A549 (cell line): ENCODE measurements at regions not wholly inside any gene's neighbourhood (a gene's known extent, or its start where the extent isn't known, plus 50 kb on each side); places are given as distances from the start of the nearest gene placed in this dataset.

Experiments
- CBX8 ChIP-seq: fragments of 200-600 bp; sonication (generic); IDR thresholded peaks from 2 replicates; pipeline ENCODE4 v1.6.1; 2016
- CTCF ChIP-seq: fragments of >200 bp; sonication (Bioruptor Twin); formaldehyde crosslinking; IDR thresholded peaks from 3 replicates; pipeline ENCODE4 v1.5.1; 2016
- EP300 ChIP-seq, 2 experiments: fragments of >200 bp; sonication (Bioruptor Twin); formaldehyde crosslinking; IDR thresholded peaks; 2 replicates in 1 of 2; 3 replicates in 1 of 2; pipeline ENCODE4 v1.6.1; 2016 to 2017
- MYC ChIP-seq: IDR thresholded peaks from 2 replicates; pipeline ENCODE4 v1.6.1; 2012; ENCODE audit warnings: mild to moderate bottlenecking, inconsistent platforms, low read length, improper control_type of control experiment, borderline replicate concordance
- RAD21 ChIP-seq, 2 experiments: fragments of >200 bp in 1 of 2; sonication (Bioruptor Twin) in 1 of 2; formaldehyde crosslinking in 1 of 2; IDR thresholded peaks in 1 of 2; conservative IDR thresholded peaks in 1 of 2; 2 replicates in 1 of 2; 3 replicates in 1 of 2; pipeline ENCODE4 v1.6.1; 2012 to 2018; ENCODE audit warnings: inconsistent platforms in 1 of 2
- ZSCAN20 ChIP-seq: fragments of 250-450 bp; sonication (Bioruptor Pico); IDR thresholded peaks from 2 replicates; pipeline ENCODE4 v1.8.0; 2022; ENCODE audit warnings: mild to moderate bottlenecking, moderate library complexity

- no peak for TF ChIP-seq MYC
- no peak for TF ChIP-seq RAD21 (conservative IDR thresholded peaks at IDR 0.05 in 1 of 2, IDR thresholded peaks at IDR 0.05 in 1 of 2)
- TF ChIP-seq CTCF = no peak
- no peak for TF ChIP-seq EP300 (IDR thresholded peaks at IDR 0.05)
- TF ChIP-seq ZSCAN20 (CRISPR knock-in tag) = no peak
- no peak for TF ChIP-seq CBX8
Observed at GRCh38 chr16:85195271-85195647, 83.0 kb upstream of the CIBAR2 start.
